ENCODE measurements at regions not wholly inside any gene's neighbourhood (a gene's known extent, or its start where the extent isn't known, plus 50 kb on each side); places are given as distances from the start of the nearest gene placed in this dataset.

DNA sequence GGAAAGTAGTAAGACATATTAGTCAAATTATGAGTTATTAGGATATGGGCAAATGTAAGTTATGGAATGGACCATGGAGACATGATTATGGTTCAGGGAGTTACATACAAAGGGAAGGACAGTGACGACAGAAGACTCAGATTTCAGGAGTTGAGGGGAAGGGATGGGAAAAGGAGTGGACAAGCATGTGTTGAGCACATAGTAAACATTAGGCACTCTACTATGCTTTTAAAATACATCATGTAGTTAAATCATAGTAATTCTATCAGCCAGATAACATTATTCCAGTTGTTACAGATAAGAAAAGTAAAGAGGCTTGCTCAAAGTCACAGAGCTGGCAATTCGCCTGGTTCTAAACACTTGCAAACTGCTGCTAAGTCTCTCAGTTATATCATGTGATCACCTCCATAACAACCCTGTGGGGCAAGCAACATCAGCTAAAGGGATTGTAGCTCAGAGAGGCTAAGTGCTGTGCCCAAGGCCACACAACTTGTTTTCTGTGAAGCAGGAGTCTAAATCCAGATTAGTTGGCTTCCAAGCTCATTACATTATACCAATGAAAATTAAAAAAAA is 115.2 kb upstream of the MDFIC start:
- TF ChIP-seq, protein P1, sequence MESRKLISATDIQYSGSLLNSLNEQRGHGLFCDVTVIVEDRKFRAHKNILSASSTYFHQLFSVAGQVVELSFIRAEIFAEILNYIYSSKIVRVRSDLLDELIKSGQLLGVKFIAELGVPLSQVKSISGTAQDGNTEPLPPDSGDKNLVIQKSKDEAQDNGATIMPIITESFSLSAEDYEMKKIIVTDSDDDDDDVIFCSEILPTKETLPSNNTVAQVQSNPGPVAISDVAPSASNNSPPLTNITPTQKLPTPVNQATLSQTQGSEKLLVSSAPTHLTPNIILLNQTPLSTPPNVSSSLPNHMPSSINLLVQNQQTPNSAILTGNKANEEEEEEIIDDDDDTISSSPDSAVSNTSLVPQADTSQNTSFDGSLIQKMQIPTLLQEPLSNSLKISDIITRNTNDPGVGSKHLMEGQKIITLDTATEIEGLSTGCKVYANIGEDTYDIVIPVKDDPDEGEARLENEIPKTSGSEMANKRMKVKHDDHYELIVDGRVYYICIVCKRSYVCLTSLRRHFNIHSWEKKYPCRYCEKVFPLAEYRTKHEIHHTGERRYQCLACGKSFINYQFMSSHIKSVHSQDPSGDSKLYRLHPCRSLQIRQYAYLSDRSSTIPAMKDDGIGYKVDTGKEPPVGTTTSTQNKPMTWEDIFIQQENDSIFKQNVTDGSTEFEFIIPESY (IDR thresholded peaks at IDR 0.05; ENCODE audit: extremely low read depth, insufficient replicate concordance, low read length): no peak
- TF ChIP-seq POLR2A (IDR thresholded peaks at IDR 0.05; ENCODE audit: borderline replicate concordance, extremely low read depth, insufficient read depth, insufficient read length): no peak
- no peak for TF ChIP-seq YY1 (IDR thresholded peaks at IDR 0.05; ENCODE audit: extremely low read depth, insufficient replicate concordance, low read depth, low read length)
- TF ChIP-seq CTCF (IDR thresholded peaks at IDR 0.05 in 2 of 3, conservative IDR thresholded peaks at IDR 0.05 in 1 of 3; ENCODE audit: borderline replicate concordance in 1 of 3, insufficient read depth in 1 of 3, low read depth in 2 of 3, low read length in 2 of 3): no peak
- no peak for TF ChIP-seq RAD21 (IDR thresholded peaks at IDR 0.05; ENCODE audit: low read depth)
- TF ChIP-seq SIN3A (IDR thresholded peaks at IDR 0.05; ENCODE audit: low read depth): no peak

Measured in HCT116 (cell line).